SU-DHL-6 (cell line): ENCODE measurements at regions not wholly inside any gene's neighbourhood (a gene's known extent, or its start where the extent isn't known, plus 50 kb on each side); places are given as distances from the start of the nearest gene placed in this dataset.

ENCODE experiments used
- CTCF ChIP-seq: fragments of 200-600 bp; sonication (generic); IDR thresholded peaks from one replicate; pipeline ENCODE4 v1.5.1; 2017; ENCODE audit warnings: antibody characterized with exemption, mild to moderate bottlenecking, low read length, moderate library complexity; ENCODE audit not compliant: insufficient read depth, poor library complexity, severe bottlenecking
- EZH2phosphoT487 ChIP-seq: fragments of 200-600 bp; sonication (generic), shearing (Covaris generic); conservative IDR thresholded peaks from 2 replicates; pipeline ENCODE4 v1.6.1; 2018; ENCODE audit warnings: mild to moderate bottlenecking, antibody characterized with exemption, low read length, moderate library complexity, mixed read lengths

DNA sequence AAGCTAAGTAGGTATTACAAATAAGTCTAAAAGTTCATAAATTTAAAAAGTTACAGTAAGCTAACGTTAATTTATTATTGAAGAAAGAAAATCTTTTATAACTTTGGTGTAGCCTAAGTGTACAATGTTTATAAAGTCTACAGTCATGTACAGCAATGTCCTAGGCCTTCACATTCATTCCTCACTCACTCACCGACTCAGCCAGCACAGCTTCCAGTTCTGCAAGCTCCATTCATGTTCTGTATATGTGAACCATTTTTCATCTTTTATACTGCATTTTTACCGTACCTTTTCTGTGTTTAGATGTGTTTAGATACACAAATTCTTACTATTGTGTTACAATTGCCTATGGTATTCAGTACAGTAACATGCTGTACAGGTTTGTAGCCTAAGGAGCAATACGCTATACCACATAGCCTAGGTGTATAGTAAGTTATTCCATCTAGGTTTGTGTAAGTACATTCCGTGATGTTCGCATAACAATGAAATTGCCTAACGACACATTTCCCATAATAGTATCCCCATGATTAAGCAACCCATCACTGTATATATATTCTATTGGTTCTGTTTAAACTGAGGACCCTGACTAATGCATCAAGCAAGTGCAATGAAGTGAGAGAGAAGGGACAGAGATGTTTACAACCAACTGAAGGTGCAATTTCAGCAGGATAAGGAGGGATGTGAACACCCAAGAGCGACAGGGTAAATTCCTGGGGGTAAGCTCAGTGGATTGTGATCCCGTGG lies 88.9 kb upstream of the TRIO start:
- TF ChIP-seq CTCF (no peak), EZH2phosphoT487 (no peak)
